ENCODE measurements at regions not wholly inside any gene's neighbourhood (a gene's known extent, or its start where the extent isn't known, plus 50 kb on each side); places are given as distances from the start of the nearest gene placed in this dataset.

DNA sequence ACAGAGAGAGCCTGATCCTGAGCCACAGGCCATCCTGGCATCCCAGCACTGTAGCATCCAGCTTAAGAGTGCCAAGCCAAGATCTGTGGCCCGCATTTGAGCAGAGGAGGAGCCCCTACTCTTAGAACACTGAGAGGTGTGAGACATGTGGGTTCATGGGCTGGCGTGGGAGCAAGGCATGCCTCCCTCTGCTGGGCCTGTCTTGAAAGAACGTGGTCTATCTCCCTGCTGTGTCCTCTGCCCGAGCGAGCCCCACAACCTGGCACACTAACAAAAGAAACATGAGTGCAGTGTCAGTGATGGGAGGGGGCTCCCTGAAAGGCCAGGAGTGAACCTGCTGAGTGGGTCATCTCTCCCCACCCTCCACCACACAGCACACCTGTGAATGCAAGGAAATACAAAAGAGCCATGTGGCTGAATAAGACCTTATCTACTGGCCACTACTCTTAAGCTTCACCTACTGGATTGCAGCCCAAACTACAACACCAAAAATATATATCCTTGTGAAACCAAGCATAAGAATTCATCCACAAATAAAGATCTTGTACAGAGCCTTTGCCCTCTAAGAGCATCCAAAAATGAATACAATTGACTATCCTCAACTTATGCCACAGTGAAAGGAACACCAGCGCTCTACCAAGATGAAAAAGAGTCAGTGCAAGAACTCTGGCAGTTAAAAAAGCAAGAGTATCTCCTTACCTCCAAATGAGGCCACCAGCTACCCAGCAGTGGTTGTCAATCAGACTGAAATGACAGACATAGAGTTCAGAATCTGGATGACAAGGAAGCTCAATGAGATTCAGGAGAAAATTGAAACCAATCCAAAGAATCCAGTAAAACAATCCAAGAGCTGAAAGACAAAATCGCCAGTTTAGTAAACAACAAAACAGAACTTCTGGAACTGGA, 259.4 kb upstream of the DAB1 start:
- TF ChIP-seq POLR2AphosphoS5 (IDR thresholded peaks at IDR 0.05; ENCODE audit: low read depth, low read length) (no peak), POLR2A (IDR thresholded peaks at IDR 0.05; ENCODE audit: low read depth, low read length) (no peak), POU2F2 (IDR thresholded peaks at IDR 0.05; ENCODE audit: low read depth, low read length) (no peak), SPI1 (IDR thresholded peaks at IDR 0.05; ENCODE audit: low read depth, low read length) (no peak), TAF1 (IDR thresholded peaks at IDR 0.05; ENCODE audit: low read depth, low read length) (no peak)
